GM21367 (cell line): ENCODE measurements at regions not wholly inside any gene's neighbourhood (a gene's known extent, or its start where the extent isn't known, plus 50 kb on each side); places are given as distances from the start of the nearest gene placed in this dataset.

Source experiments
- ATAC-seq: cut with Tn5 transposase; IDR thresholded peaks from one replicate; pipeline ENCODE4 v1.9.1; 2021; ENCODE audit not compliant: unreplicated experiment

DNA sequence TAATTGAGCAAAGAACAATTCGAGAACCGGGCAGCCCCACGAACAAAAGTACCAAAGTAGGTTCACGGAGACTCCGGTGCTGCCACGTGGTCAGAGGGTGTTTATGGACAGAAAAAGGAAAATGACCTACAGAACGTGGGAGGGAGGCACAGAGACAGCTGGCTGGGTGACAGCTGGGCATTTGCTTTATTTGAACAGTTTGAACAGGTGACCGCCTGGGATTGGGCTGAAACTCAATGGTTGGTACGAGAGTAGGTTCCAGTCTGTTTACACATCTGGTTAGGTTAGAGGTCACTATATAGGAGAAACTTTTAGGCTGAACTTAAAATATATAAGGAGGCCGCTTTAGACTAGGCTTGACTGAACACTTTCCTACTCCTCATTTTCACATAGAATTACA lies 50.6 kb upstream of the CELF2 start:
- ATAC-seq, result no peak

DNA sequence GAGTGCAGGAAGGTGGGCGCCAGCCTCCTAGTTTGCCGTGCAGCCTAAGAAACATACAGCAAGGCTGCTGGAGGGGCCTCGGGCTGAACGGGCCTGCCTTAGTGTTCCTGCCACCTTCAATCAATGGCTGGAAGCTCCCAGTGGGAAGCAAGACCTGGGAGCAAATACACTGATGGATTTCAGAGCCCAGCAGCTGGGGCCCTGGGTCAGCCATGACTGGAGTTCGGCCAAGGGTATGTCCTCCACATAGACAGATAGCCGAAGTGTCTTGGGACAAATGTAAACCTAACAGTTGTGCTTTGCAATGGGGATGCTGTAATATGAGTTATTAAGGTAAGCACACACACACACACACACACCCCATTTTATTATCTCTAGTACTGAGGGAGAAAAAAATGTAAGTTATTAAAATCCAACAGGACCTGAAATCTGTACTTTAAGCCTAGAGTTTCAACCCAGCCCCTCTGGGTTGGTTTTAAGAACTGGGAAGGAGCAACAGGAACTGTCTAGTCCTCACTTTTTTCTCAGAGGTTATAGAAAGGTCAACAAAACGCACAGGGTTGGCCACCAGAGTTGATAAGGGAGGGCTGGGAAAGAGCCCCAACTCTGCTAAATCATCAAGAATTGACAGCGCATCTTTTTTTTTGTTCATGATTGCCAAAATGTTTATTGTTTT lies 50.0 kb upstream of the CELF2 start:
- ATAC-seq, result no peak
